ENCODE measurements at regions not wholly inside any gene's neighbourhood (a gene's known extent, or its start where the extent isn't known, plus 50 kb on each side); places are given as distances from the start of the nearest gene placed in this dataset.

DNA sequence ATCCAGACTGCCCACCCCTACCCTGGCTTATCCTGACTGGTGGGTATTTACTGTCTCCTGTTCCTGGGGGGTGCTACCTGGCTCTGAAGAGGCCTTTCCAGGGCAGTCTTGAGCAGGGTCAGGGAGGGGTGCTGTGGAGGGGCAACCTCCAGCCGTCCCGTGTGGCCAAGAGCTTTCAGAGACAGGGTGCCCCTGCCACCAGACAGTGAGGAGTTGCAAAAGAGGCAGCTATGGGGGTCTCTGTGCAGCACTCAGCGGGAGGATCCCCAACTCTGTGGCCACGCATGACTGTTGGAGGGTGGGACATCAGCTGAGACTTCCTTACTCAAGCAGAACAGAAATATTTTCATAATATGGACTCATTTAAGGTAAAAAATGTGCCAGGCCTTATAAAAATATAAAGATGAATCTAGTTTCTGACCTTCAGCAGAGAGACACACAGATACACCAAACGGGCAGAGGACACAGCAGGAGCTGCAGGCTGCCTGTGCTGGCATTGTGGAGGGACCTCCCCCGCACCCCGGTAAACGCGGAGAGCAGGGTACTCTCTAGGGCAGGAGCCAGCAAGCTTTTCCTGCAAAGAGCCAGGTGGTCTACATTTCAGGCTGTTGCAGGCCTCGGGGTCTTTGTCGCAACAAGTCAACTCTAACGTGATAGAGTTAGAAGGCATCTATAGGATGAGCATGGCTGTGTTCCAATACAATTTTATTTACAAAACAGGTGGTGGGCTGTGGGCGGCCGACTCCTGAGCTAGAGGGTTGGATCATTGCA lies 252.6 kb downstream of the RHOU start:
- no peak for DNase-seq (ENCODE audit: low spot score in 2 of 2)
- Mint-ChIP-seq H3K4me3 (no peak overlapping the region), H3K4me1 (no peaks in the 10 kb centered on the region), H3K27me3 (no peaks in the 10 kb centered on the region), H3K9me3 (no peaks in the 10 kb centered on the region), H3K27ac (ENCODE audit: low read depth) (no peak overlapping the region), H3K36me3 (ENCODE audit: insufficient read depth) (no peaks in the 10 kb centered on the region)
- no peak for ATAC-seq (replicated peaks; ENCODE audit: extremely low read depth, poor library complexity, severe bottlenecking)

DNA sequence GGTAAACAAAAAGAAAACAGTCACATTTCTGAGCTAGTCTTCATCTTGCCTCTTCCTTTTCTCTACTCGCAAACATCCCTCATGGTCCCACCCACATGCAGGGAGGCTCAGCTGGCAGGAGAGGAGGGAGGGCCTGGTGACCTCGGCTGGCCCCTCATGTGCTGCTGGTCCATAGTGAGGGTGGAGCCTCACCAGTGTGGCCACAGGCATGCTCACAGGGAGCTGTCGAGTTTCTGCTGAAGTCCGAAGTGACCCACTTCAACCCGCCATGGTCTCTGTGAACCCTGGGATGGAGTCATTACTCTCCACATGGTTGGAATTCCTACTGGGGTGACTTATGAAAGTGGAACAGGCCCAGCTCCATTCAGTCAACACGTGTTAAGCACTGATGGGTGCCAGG lies 253.4 kb downstream of the RHOU start:
- Mint-ChIP-seq H3K4me3 (no peak overlapping the region), H3K27me3 (no peaks in the 10 kb centered on the region), H3K27ac (ENCODE audit: low read depth) (no peak overlapping the region), H3K4me1 (no peaks in the 10 kb centered on the region), H3K9me3 (no peaks in the 10 kb centered on the region), H3K36me3 (ENCODE audit: insufficient read depth) (no peaks in the 10 kb centered on the region)
- DNase-seq (ENCODE audit: low spot score in 2 of 2) (no peak), ATAC-seq (replicated peaks; ENCODE audit: extremely low read depth, poor library complexity, severe bottlenecking) (no peak)

DNA sequence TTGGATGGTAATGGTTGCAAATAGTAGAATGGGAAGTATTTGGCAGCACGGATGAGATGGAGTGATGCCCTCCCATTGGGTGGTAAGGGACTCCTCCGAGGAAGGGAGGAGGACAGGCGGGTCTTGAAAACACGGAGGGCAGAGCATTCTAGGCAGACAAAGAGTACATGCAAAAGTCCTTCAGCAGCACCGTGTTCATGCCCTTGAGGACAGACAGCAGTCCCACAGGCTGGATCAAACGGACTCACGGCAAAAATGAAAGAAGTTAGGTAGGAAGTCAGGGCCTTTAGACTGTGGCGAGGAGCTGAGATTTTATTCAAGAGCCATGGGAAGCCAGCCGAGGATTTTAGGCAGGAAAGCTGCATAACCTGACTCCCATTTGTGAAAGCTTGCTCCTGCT lies 253.9 kb downstream of the RHOU start:
- Mint-ChIP-seq H3K4me3 (no peak overlapping the region), H3K27me3 (no peaks in the 10 kb centered on the region), H3K9me3 (no peaks in the 10 kb centered on the region), H3K27ac (ENCODE audit: low read depth) (no peak overlapping the region), H3K36me3 (ENCODE audit: insufficient read depth) (no peaks in the 10 kb centered on the region), H3K4me1 (no peaks in the 10 kb centered on the region)
- DNase-seq (ENCODE audit: low spot score in 2 of 2): no peak
- ATAC-seq (replicated peaks; ENCODE audit: extremely low read depth, poor library complexity, severe bottlenecking): no peak

DNA sequence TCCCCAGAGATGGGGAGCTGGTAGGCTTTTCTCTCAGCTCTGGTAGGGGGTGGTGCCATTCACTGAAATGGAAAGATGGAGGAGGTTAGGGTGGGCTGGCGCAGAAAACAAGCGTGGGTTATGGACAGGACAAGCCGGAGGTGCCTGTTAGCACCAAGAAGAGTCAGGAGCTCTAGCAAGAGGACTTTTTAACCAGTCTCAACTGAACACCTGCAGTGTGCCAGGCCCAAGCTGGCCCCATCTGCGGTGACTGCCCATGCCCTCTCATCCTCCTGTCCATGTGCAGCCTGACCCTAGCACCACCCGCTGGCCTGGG lies 254.4 kb downstream of the RHOU start:
- no peaks in the 10 kb centered on the region for H3K4me1 Mint-ChIP-seq

DNA sequence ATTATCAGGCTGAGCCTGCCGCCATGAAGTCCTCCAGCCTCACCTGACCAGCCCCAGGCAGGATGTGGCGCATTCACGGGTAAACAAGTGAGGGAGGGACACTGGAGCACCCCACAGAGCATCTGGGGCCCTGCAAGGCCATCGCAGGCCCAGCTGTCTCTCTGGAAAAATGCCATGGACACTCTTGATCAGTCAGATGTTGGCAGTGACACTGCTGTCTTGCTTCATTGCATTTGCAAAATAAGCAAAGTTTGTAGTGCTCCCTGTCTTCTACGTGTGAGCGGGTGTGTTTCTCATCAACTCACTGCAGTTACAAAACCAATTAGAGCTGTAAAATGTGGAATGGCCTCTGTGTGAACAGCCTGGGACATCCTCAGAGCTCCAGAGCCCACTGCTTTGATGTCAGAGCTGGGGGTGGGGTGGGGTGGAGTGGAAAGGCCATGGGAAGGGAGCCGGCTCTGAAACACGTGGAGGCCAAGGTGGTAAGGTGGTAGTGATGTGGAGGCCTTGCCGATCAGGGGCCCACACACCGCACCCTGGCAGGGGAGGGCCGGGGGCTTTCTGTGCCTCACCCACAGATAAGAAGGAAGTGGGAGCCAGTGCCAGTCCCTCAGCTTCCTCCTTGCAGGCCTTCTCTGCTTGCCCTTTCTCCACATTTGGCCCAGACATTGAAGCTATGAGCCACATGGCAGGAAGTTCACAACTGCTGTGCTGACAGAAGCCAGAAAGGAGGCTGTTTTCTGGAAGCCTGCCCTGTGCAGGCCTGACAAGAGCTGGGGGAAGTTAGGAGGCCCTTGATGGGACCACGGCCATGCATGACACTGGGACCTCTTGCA lies 254.9 kb downstream of the RHOU start:
- Mint-ChIP-seq H3K4me3 (no peak overlapping the region), H3K27me3 (no peaks in the 10 kb centered on the region), H3K4me1 (no peaks in the 10 kb centered on the region), H3K27ac (ENCODE audit: low read depth) (no peak overlapping the region), H3K9me3 (no peaks in the 10 kb centered on the region), H3K36me3 (ENCODE audit: insufficient read depth) (no peaks in the 10 kb centered on the region)
- DNase-seq (ENCODE audit: low spot score in 2 of 2) (no peak), ATAC-seq (replicated peaks; ENCODE audit: extremely low read depth, poor library complexity, severe bottlenecking) (no peak)

More for the DNA sequence above, 254.4 kb downstream of the RHOU start:
- ATAC-seq (replicated peaks; ENCODE audit: extremely low read depth, poor library complexity, severe bottlenecking) (no peak), DNase-seq (ENCODE audit: low spot score in 2 of 2) (no peak)
- Mint-ChIP-seq H3K9me3 (no peaks in the 10 kb centered on the region), H3K27me3 (no peaks in the 10 kb centered on the region), H3K4me3 (no peak overlapping the region), H3K36me3 (ENCODE audit: insufficient read depth) (no peaks in the 10 kb centered on the region), H3K27ac (ENCODE audit: low read depth) (no peak overlapping the region)

DNA sequence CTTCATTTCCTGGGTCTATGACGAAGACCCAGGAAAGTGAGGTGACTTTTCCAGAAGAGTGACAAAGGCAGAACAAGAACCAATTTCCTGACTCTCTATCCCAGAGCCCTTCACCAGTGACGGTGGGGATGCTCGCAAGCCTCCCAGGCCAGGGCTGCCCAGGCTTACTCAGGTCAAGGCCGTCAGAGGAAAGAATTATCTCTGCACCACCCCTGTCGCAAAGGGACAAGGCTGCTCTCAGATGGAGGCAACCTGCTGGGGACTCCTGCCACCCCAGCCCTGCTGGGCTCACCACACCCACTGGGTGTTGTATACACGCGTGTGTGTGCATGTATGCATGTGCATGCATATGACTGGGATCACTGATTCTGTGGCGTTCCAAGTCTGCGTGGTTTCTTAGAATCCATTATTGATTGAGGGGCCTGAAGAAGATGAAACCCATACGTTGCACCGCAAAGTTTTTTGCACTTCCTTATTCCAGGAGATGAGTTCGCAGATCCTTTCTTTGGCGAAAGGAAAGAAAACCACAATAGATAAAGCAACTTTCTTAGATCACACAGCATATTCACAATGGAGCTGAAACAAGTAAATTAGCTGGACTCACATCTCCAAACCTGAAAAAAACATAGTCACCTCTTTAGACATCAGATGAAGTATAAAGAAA lies 255.8 kb downstream of the RHOU start:
- H3K27me3 Mint-ChIP-seq: no peaks in the 10 kb centered on the region
- ATAC-seq (replicated peaks; ENCODE audit: extremely low read depth, poor library complexity, severe bottlenecking) (no peak), DNase-seq (ENCODE audit: low spot score in 2 of 2) (no peak)
- no peaks in the 10 kb centered on the region for H3K9me3 Mint-ChIP-seq
- no peaks in the 10 kb centered on the region for H3K36me3 Mint-ChIP-seq (ENCODE audit: insufficient read depth)
- no peak overlapping the region for H3K27ac Mint-ChIP-seq (ENCODE audit: low read depth)
- H3K4me1 Mint-ChIP-seq: no peaks in the 10 kb centered on the region
- H3K4me3 Mint-ChIP-seq: no peak overlapping the region

DNA sequence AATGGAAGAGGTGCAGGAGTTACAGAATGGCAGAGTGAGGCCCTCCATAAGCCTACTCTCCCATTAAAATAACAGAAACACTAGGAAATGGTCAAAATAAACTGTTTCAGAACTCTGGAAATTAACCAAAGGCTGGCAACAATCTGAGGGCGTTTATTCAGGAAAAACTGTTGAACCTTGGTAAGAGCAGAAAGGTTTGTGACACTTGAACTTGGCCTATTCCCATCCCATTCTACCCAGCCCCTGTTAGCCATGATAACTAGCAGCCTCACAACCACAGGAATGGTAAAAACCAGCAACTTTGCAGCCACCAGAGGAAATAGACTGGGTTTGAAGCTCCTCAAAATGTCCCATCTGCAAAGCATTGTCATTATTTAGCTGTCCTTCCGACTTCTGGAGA lies 256.8 kb downstream of the RHOU start:
- DNase-seq (ENCODE audit: low spot score in 2 of 2) (no peak), ATAC-seq (replicated peaks; ENCODE audit: extremely low read depth, poor library complexity, severe bottlenecking) (no peak)
- Mint-ChIP-seq H3K4me1 (no peaks in the 10 kb centered on the region), H3K4me3 (no peak overlapping the region), H3K27me3 (no peaks in the 10 kb centered on the region), H3K27ac (ENCODE audit: low read depth) (no peak overlapping the region), H3K9me3 (no peaks in the 10 kb centered on the region), H3K36me3 (ENCODE audit: insufficient read depth) (no peaks in the 10 kb centered on the region)

DNA sequence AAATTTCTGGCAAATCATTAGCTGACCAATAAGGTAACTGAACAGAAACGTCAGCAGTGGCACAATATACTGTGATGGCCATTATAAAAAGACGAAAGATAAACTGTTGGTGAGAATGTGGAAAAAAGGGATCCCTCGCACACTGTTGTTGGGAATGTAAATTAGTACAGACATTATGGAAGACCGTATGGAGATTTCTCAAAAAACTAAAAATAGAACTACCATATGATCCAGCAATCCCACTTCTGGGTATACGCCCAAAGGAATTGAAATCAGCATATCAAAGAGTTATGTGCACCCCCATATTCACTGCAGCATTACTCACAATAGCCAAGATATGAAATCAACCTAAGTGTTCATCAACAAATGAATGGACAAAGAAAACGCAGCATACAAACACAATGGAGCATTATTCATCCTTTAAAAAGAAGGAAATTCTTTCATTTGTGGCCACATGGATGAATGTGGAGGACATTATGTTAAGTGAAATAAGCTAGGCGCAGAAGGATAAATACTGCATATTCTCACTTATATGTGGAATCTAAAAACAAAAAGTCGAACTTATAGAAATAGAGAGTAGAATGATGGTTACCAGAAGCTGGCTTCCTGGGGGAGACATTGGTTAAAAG lies 257.7 kb downstream of the RHOU start:
- ATAC-seq (replicated peaks; ENCODE audit: extremely low read depth, poor library complexity, severe bottlenecking) (no peak), DNase-seq (ENCODE audit: low spot score in 2 of 2) (no peak)
- no peak overlapping the region for H3K27ac Mint-ChIP-seq (ENCODE audit: low read depth)
- H3K36me3 Mint-ChIP-seq (ENCODE audit: insufficient read depth): no peaks in the 10 kb centered on the region
- H3K4me3 Mint-ChIP-seq: no peak overlapping the region
- H3K27me3 Mint-ChIP-seq: no peaks in the 10 kb centered on the region
- no peaks in the 10 kb centered on the region for H3K4me1 Mint-ChIP-seq
- H3K9me3 Mint-ChIP-seq: no peaks in the 10 kb centered on the region

DNA sequence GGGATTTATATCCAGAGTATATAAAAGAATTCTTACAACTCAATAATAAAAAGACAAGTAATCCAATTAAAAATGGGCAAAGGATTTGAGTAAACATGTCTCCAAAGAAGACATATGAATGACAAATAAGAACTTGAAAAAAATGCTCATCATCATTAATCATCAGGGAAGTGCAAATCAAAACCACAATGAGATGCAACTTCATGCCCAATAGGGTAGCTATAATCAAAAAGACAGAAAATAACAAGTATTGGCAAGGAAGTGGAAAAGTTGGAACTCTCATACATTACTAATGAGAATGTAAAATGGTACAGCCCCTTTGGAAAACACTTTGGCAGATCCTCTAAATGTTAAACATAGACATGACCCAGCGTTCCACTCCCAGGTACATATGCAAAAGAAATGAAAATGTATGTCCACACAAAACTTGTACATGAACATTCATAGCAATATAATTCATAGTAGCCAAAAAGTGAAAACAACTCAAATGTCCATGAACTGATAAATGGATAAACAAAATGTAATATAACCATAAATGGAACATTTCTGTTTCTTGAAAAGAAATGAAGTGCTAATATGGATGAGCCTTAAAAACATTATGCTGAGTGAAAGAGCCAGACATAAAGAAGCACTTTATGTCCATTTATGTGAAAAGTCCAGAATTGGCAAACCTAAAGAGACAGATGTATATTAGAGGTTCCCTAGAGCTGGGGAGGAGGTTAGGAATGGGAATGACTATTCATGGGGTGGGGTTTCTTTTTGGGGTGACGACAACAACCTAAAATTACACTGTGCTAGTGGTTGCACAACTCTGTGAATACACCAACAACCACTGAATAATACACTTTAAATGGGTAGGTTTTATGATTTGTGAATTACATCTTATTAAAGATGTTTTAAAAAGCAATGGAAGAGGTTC lies 259.7 kb downstream of the RHOU start:
- ATAC-seq (replicated peaks; ENCODE audit: extremely low read depth, poor library complexity, severe bottlenecking) (no peak), DNase-seq (ENCODE audit: low spot score in 2 of 2) (no peak)
- H3K27ac Mint-ChIP-seq (ENCODE audit: low read depth): no peak overlapping the region

DNA sequence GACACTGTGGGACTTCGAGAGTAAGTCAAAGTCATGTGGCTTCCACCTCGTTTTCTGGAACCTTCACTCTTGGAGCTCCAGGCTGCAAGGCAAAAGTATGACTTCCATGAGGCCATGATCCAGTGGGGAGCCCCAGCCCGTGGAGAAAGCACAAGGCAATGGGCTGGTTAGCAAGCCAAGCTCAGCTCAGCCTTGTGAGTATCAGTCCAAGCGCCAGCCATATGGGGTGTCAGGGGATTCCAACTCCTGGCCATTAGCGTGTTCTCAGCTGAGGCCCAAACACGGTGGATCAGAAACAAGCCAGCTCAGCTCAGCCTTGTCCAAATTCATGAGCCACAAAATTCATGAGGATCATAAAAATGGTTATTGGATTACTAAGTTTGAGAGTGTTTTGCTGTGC lies 261.0 kb downstream of the RHOU start:
- H3K4me1 Mint-ChIP-seq: peaks cover 2% of the 10 kb centered on the region
- peaks cover 2% of the 10 kb centered on the region for H3K36me3 Mint-ChIP-seq (ENCODE audit: insufficient read depth)
- no peak for DNase-seq (ENCODE audit: low spot score in 2 of 2)
- no peak for ATAC-seq (replicated peaks; ENCODE audit: extremely low read depth, poor library complexity, severe bottlenecking)
- no peak overlapping the region for H3K4me3 Mint-ChIP-seq
- H3K27ac Mint-ChIP-seq (ENCODE audit: low read depth): no peak overlapping the region
- H3K9me3 Mint-ChIP-seq: no peaks in the 10 kb centered on the region
- no peaks in the 10 kb centered on the region for H3K27me3 Mint-ChIP-seq

More for the DNA sequence above, 259.7 kb downstream of the RHOU start:
- no peak overlapping the region for H3K4me3 Mint-ChIP-seq
- H3K9me3 Mint-ChIP-seq: no peaks in the 10 kb centered on the region
- H3K4me1 Mint-ChIP-seq: no peaks in the 10 kb centered on the region
- peaks cover under 1% of the 10 kb centered on the region for H3K36me3 Mint-ChIP-seq (ENCODE audit: insufficient read depth)
- H3K27me3 Mint-ChIP-seq: no peaks in the 10 kb centered on the region

DNA sequence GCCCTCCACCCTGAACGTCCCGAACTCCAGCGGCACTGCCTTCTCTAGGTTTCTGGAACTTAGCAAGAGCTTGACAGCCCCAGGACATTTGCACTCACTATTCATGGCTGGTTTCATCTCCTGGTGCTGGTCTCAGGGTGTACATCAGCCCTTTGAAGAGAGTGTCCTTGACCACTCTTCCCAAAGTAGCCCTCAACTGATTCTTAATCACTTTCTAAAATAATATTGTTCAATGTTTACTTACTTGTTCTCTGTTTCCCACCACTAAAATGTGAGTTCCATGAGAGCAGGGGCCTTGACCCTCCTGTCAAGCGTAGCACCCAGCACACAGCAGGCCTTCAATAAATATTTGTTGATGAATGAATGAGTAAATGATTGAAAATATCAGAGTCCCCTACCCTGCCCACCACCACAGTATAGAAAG lies 262.5 kb downstream of the RHOU start:
- Mint-ChIP-seq H3K9me3 (no peaks in the 10 kb centered on the region), H3K27me3 (no peaks in the 10 kb centered on the region), H3K4me1 (peaks cover 6% of the 10 kb centered on the region), H3K27ac (ENCODE audit: low read depth) (no peak overlapping the region), H3K4me3 (no peak overlapping the region), H3K36me3 (ENCODE audit: insufficient read depth) (peaks cover 2% of the 10 kb centered on the region)
- DNase-seq (ENCODE audit: low spot score in 2 of 2) (no peak), ATAC-seq (replicated peaks; ENCODE audit: extremely low read depth, poor library complexity, severe bottlenecking) (no peak)

DNA sequence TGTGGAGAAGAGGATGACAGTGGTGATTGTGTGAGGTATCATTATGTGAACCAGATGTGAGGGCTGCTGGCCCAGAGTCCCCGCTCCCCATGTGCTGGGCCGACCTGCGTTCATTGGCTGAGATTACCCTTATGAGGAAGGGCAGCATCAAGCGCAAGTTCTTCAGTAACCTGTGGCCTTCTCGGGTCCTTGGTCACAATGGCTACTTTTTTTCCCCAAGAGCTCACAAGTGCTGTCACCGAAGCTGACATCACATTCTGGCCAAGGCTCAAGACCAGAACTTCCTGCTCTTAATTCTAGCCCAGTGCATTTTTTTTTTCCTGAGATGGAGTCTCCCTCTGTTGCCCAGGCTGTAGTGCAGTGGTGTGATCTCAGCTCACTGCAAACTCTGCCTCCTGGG lies 262.9 kb downstream of the RHOU start:
- Mint-ChIP-seq H3K27ac (ENCODE audit: low read depth) (no peak overlapping the region), H3K9me3 (no peaks in the 10 kb centered on the region), H3K36me3 (ENCODE audit: insufficient read depth) (peaks cover 2% of the 10 kb centered on the region), H3K4me1 (peaks cover 6% of the 10 kb centered on the region), H3K27me3 (no peaks in the 10 kb centered on the region), H3K4me3 (no peak overlapping the region)
- no peak for DNase-seq (ENCODE audit: low spot score in 2 of 2)
- no peak for ATAC-seq (replicated peaks; ENCODE audit: extremely low read depth, poor library complexity, severe bottlenecking)

All from central memory CD8-positive, alpha-beta T cell (primary cell).